CD4-positive, alpha-beta T cell treated with Interleukin-4 for 4 hours (primary cell): ENCODE measurements at regions not wholly inside any gene's neighbourhood (a gene's known extent, or its start where the extent isn't known, plus 50 kb on each side); places are given as distances from the start of the nearest gene placed in this dataset.
"Not testable (repeated sequence)": the region's sequence is repeated elsewhere in the genome, so short reads cannot be mapped to it uniquely, and the experiment has no call there.

ENCODE experiments used
- DNase-seq: peaks from one replicate; pipeline ENCODE4 v3.0.0-alpha.2; 2020

GRCh38 chr2:101609433-101609832 lies 88.1 kb upstream of the MAP4K4 start:
- no peak for DNase-seq

- DNase-seq = no peak
These were observed 88.8 kb upstream of the MAP4K4 start for GRCh38 chr2:101608408-101609310.

- DNase-seq = no peak
These were observed 100.1 kb upstream of the MAP4K4 start for GRCh38 chr2:101597347-101597944.

GRCh38 chr2:101596333-101596732 lies 101.2 kb upstream of the MAP4K4 start:
- DNase-seq = no peak

GRCh38 chr2:101587251-101587650 lies 110.3 kb upstream of the MAP4K4 start:
- DNase-seq = no peak

- no peak for DNase-seq
These were observed 108.9 kb upstream of the RFX8 start for GRCh38 chr2:101583861-101584260.

GRCh38 chr2:101581675-101582299 lies 106.9 kb upstream of the RFX8 start:
- DNase-seq = no peak

- DNase-seq = no peak
These were observed 105.6 kb upstream of the RFX8 start for GRCh38 chr2:101580528-101580927.

- DNase-seq = no peak
These were observed 103.8 kb upstream of the RFX8 start for GRCh38 chr2:101578671-101579070.

GRCh38 chr2:101578135-101578534 lies 103.2 kb upstream of the RFX8 start:
- DNase-seq = not testable (repeated sequence)

GRCh38 chr2:101577173-101577572 lies 102.3 kb upstream of the RFX8 start:
- DNase-seq = peak; percentile 2

- no peak for DNase-seq
These were observed 99.7 kb upstream of the RFX8 start for GRCh38 chr2:101574622-101575021.

- DNase-seq = no peak
These were observed 97.0 kb upstream of the RFX8 start for GRCh38 chr2:101571951-101572350.

- no peak for DNase-seq
These were observed 95.1 kb upstream of the RFX8 start for GRCh38 chr2:101569886-101570520.

- no peak for DNase-seq
These were observed 94.1 kb upstream of the RFX8 start for GRCh38 chr2:101568969-101569368.

GRCh38 chr2:101566632-101567228 lies 91.8 kb upstream of the RFX8 start:
- DNase-seq = no peak

- DNase-seq = no peak
These were observed 88.9 kb upstream of the RFX8 start for GRCh38 chr2:101563849-101564248.

- DNase-seq = peak; percentile 6
These were observed 85.9 kb upstream of the RFX8 start for GRCh38 chr2:101560780-101561315.

GRCh38 chr2:101559551-101559950 lies 84.6 kb upstream of the RFX8 start:
- DNase-seq = no peak

- DNase-seq = no peak
These were observed 84.0 kb upstream of the RFX8 start for GRCh38 chr2:101558740-101559525.

GRCh38 chr2:101556033-101556459 lies 81.1 kb upstream of the RFX8 start:
- no peak for DNase-seq
